Upper lobe of left lung (tissue), 6 donors: ENCODE measurements at regions not wholly inside any gene's neighbourhood (a gene's known extent, or its start where the extent isn't known, plus 50 kb on each side); places are given as distances from the start of the nearest gene placed in this dataset.

Experiments used
- ATAC-seq, 2 donors: fragments of 200-7000 bp; cut with Tn5 transposase; one replicate each; pipeline ENCODE4 v1.9.1; 2022; ENCODE audit warnings: mild to moderate bottlenecking in 2 of 2, moderate library complexity in 2 of 2; ENCODE audit not compliant: low FRiP score in 2 of 2
- DNase-seq, 2 donors: peaks; one replicate each; pipeline ENCODE4 v3.0.0-alpha.2; 2019 to 2020
- H3K27ac ChIP-seq, 4 donors: fragments of 200-600 bp; sonication (generic); one replicate each; pipeline ENCODE4 v1.5.1; 2016 to 2019
- H3K27me3 ChIP-seq, 4 donors: fragments of 200-600 bp; sonication (generic); one replicate each; pipeline ENCODE4 v1.5.1; 2017 to 2019
- H3K36me3 ChIP-seq, 4 donors: fragments of 200-600 bp; sonication (generic); one replicate each; pipeline ENCODE4 v1.5.1; 2016 to 2019
- H3K4me1 ChIP-seq, 4 donors: fragments of 200-600 bp; sonication (generic); one replicate each; pipeline ENCODE4 v1.5.1; 2018 to 2019
- H3K4me3 ChIP-seq, 4 donors: fragments of 200-600 bp; sonication (generic); one replicate each; pipeline ENCODE4 v1.5.1; 2017 to 2019; ENCODE audit warnings: mild to moderate bottlenecking in 2 of 4, moderate library complexity in 1 of 4
- H3K9me3 ChIP-seq, 4 donors: fragments of 200-600 bp; sonication (generic); one replicate each; pipeline ENCODE4 v1.5.1; 2018 to 2019
- CTCF ChIP-seq, 6 experiments: fragments of 450-650 bp in 4 of 6; fragments of 200-600 bp in 2 of 6; sonication (generic) in 2 of 6; IDR thresholded peaks; one replicate each; pipeline ENCODE4 v1.5.1; 2016 to 2019; ENCODE audit warnings: antibody characterized with exemption in 6 of 6
- EP300 ChIP-seq, 4 donors: sonication (generic); formaldehyde crosslinking; IDR thresholded peaks; one replicate each; pipeline ENCODE4 v1.5.1; 2017; ENCODE audit warnings: antibody characterized with exemption in 4 of 4, control low read depth in 2 of 4
- POLR2A ChIP-seq, 4 donors: fragments of 450-650 bp; IDR thresholded peaks; one replicate each; pipeline ENCODE4 v1.5.1; 2016 to 2017; ENCODE audit warnings: antibody characterized with exemption in 4 of 4, mild to moderate bottlenecking in 2 of 4
- POLR2AphosphoS5 ChIP-seq, 2 donors: sonication (generic); formaldehyde crosslinking; IDR thresholded peaks; one replicate each; pipeline ENCODE4 v1.5.1; 2017; ENCODE audit warnings: antibody characterized with exemption in 2 of 2
- WGBS, 2 donors: methylation state at CpG; one replicate each; pipeline ENCODE4 v1.1.5; 2017 to 2018; 5-methylcytosine and 5-hydroxymethylcytosine counted together
- donor health status: DM: no; HTN: no; CAD: no; lungs with moderate emphysema.
- donor health status: DM: no; HTN: yes; CAD: no; lungs with severe emphysema.

- no peaks in the 10 kb centered on the region for H3K9me3 ChIP-seq
- H3K4me3 ChIP-seq: no peak overlapping the region
- TF ChIP-seq POLR2AphosphoS5 (IDR thresholded peaks at IDR 0.05) (no peak), EP300 (IDR thresholded peaks at IDR 0.05) (no peak), POLR2A (IDR thresholded peaks at IDR 0.05) (no peak), CTCF (IDR thresholded peaks at IDR 0.05) (no peak)
- no peaks in the 10 kb centered on the region for H3K4me1 ChIP-seq
- no peak for DNase-seq
- no peak for ATAC-seq
- 88 to 93% methylated on average over 1 of the region's 1 CpG for WGBS, 2 donors
- H3K36me3 ChIP-seq: no peaks in the 10 kb centered on the region
- no peak overlapping the region for H3K27ac ChIP-seq
- no peaks in the 10 kb centered on the region for H3K27me3 ChIP-seq
Measured at GRCh38 chr15:53171571-53171970, 381.4 kb upstream of the ONECUT1 start.

DNA sequence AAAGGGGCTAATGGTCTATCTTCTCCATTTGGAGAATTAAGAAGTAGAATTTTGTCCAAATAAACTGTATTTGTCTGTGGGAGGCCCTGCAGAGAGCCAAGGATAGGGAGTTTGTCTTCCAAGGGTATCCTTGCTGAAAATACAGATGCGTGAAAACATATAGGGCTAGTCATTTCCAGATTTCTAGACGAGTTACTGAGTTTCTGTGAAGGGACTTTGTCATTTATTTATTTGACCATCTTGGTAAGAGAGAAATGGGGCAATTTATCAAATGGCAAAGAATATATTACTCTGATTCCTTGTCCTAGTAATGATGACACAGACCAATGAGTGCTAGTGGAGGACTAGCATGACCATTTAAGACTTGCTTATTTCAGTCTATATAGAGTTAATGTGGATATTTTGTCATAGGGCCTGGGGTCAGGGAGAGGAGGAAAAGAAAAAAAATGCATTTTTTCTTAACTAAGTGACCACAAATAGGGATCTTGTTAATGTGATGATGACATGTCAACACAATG lies 376.6 kb upstream of the ONECUT1 start:
- Histone ChIP-seq H3K27ac (no peak overlapping the region), H3K27me3 (no peaks in the 10 kb centered on the region), H3K36me3 (no peaks in the 10 kb centered on the region), H3K4me1 (no peaks in the 10 kb centered on the region), H3K9me3 (no peaks in the 10 kb centered on the region), H3K4me3 (no peak overlapping the region)
- WGBS, 2 donors: 74 to 83% methylated on average over 2 of the region's 2 CpGs
- TF ChIP-seq EP300 (IDR thresholded peaks at IDR 0.05) (no peak), POLR2AphosphoS5 (IDR thresholded peaks at IDR 0.05) (no peak), CTCF (IDR thresholded peaks at IDR 0.05) (no peak), POLR2A (IDR thresholded peaks at IDR 0.05) (no peak)
- ATAC-seq: no peak
- DNase-seq: no peak

DNA sequence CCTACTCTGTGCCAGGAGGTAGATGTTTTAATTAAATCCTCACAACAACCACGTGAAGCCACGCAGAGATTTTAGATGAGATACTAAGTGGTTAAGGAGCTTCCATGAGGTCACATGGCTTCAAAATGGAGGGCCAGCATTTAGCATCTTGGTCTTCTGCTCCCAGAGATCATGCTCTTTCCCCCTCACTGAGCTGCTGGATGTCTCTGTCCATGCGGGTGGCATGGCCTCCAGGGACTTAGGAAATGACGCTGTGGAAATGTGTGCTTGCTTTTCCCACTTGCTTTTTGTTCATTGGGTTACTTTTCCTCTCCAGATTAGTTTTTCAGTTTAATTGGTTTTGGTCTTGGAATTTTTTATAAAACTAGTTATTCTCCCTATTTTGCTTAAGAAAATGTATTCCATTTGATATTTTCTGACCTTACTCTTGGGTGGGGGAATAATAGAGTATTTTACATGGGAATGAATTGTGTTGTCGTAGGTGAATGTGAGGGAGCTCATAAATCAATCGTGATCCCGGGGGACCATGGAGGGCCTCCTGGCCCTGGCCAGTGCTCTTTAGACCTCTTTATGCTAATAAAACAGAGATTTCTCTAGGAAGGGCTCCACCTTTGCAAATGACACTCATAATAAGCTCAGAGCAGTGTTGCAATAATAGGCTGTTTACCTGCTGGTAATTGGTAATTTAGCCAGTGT lies 376.0 kb upstream of the ONECUT1 start:
- Histone ChIP-seq H3K27ac (no peak overlapping the region), H3K4me1 (no peaks in the 10 kb centered on the region), H3K4me3 (no peak overlapping the region), H3K27me3 (no peaks in the 10 kb centered on the region), H3K36me3 (no peaks in the 10 kb centered on the region), H3K9me3 (no peaks in the 10 kb centered on the region)
- DNase-seq: no peak
- TF ChIP-seq EP300 (IDR thresholded peaks at IDR 0.05) (no peak), CTCF (IDR thresholded peaks at IDR 0.05) (no peak), POLR2A (IDR thresholded peaks at IDR 0.05) (no peak), POLR2AphosphoS5 (IDR thresholded peaks at IDR 0.05) (no peak)
- 87 to 89% methylated on average over 7 of the region's 7 CpGs for WGBS, 2 donors
- ATAC-seq: no peak

- Histone ChIP-seq H3K27ac (no peak overlapping the region), H3K36me3 (no peaks in the 10 kb centered on the region), H3K9me3 (no peaks in the 10 kb centered on the region), H3K4me3 (no peak overlapping the region), H3K4me1 (no peaks in the 10 kb centered on the region), H3K27me3 (no peaks in the 10 kb centered on the region)
- ATAC-seq: no peak
- no peak for DNase-seq
- TF ChIP-seq CTCF (IDR thresholded peaks at IDR 0.05): no peak
- TF ChIP-seq POLR2A (IDR thresholded peaks at IDR 0.05): no peak
- TF ChIP-seq POLR2AphosphoS5 (IDR thresholded peaks at IDR 0.05): no peak
- no peak for TF ChIP-seq EP300 (IDR thresholded peaks at IDR 0.05)
- WGBS, 2 donors: 57 to 58% methylated on average over 3 of the region's 3 CpGs
Measured at GRCh38 chr15:53160092-53160704, 370.1 kb upstream of the ONECUT1 start.

- ATAC-seq (no peak), DNase-seq (no peak)
- Histone ChIP-seq H3K36me3 (no peaks in the 10 kb centered on the region), H3K27ac (no peak overlapping the region), H3K27me3 (no peaks in the 10 kb centered on the region), H3K9me3 (no peaks in the 10 kb centered on the region), H3K4me3 (no peak overlapping the region), H3K4me1 (no peaks in the 10 kb centered on the region)
- no peak for TF ChIP-seq POLR2AphosphoS5 (IDR thresholded peaks at IDR 0.05)
- no peak for TF ChIP-seq EP300 (IDR thresholded peaks at IDR 0.05)
- TF ChIP-seq CTCF (IDR thresholded peaks at IDR 0.05): no peak
- TF ChIP-seq POLR2A (IDR thresholded peaks at IDR 0.05): no peak
Measured at GRCh38 chr15:53159458-53159857, 369.3 kb upstream of the ONECUT1 start.
